WERI-Rb-1 (cell line): ENCODE measurements at regions not wholly inside any gene's neighbourhood (a gene's known extent, or its start where the extent isn't known, plus 50 kb on each side); places are given as distances from the start of the nearest gene placed in this dataset.

ENCODE experiments used
- DNase-seq: peaks from one replicate; pipeline ENCODE4 v3.0.0-alpha.2; 2020
- H3K27ac ChIP-seq: fragments of 250-450 bp; sonication (Bioruptor Pico); 2 replicates; pipeline ENCODE4 v1.5.1; 2020; ENCODE audit warnings: mild to moderate bottlenecking, moderate library complexity
- H3K27me3 ChIP-seq: fragments of 250-450 bp; sonication (Bioruptor Pico); 2 replicates; pipeline ENCODE4 v1.5.1; 2021; ENCODE audit warnings: mild to moderate bottlenecking, low read depth, moderate library complexity; ENCODE audit not compliant: insufficient read depth, severe bottlenecking
- H3K36me3 ChIP-seq: fragments of 250-450 bp; sonication (Bioruptor Pico); 2 replicates; pipeline ENCODE4 v1.5.1; 2020; ENCODE audit warnings: mild to moderate bottlenecking, moderate library complexity
- H3K4me3 ChIP-seq: 2 replicates; pipeline ENCODE4 v1.5.1; 2011; ENCODE audit warnings: low read depth, mild to moderate bottlenecking, control low read depth, low read length
- H3K9me3 ChIP-seq: fragments of 250-450 bp; sonication (Bioruptor Pico); 2 replicates; pipeline ENCODE4 v1.5.1; 2021; ENCODE audit warnings: mild to moderate bottlenecking, moderate library complexity; ENCODE audit not compliant: severe bottlenecking
- TF ChIP-seq, protein P1 (sequence below): IDR thresholded peaks from 2 replicates; pipeline ENCODE4 v1.5.1; 2011; ENCODE audit warnings: low read depth, mild to moderate bottlenecking, control low read depth, inconsistent platforms, low read length

- no peak overlapping the region for H3K27ac ChIP-seq
- H3K4me3 ChIP-seq = no peak overlapping the region
- no peaks in the 10 kb centered on the region for H3K9me3 ChIP-seq
- no peak for DNase-seq
- no peaks in the 10 kb centered on the region for H3K36me3 ChIP-seq
- TF ChIP-seq, protein P1, sequence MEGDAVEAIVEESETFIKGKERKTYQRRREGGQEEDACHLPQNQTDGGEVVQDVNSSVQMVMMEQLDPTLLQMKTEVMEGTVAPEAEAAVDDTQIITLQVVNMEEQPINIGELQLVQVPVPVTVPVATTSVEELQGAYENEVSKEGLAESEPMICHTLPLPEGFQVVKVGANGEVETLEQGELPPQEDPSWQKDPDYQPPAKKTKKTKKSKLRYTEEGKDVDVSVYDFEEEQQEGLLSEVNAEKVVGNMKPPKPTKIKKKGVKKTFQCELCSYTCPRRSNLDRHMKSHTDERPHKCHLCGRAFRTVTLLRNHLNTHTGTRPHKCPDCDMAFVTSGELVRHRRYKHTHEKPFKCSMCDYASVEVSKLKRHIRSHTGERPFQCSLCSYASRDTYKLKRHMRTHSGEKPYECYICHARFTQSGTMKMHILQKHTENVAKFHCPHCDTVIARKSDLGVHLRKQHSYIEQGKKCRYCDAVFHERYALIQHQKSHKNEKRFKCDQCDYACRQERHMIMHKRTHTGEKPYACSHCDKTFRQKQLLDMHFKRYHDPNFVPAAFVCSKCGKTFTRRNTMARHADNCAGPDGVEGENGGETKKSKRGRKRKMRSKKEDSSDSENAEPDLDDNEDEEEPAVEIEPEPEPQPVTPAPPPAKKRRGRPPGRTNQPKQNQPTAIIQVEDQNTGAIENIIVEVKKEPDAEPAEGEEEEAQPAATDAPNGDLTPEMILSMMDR = no peak
- no peaks in the 10 kb centered on the region for H3K27me3 ChIP-seq
Measured at GRCh38 chr12:30263434-30263833, 432.2 kb downstream of the IPO8 start.

- DNase-seq = no peak
- TF ChIP-seq, protein P1 = no peak
- H3K27me3 ChIP-seq = no peaks in the 10 kb centered on the region
Measured at GRCh38 chr12:30257618-30258017, 438.1 kb downstream of the IPO8 start.

GRCh38 chr12:30251546-30251945 lies 444.1 kb downstream of the IPO8 start:
- TF ChIP-seq, protein P1 = no peak
- Histone ChIP-seq H3K9me3 (no peaks in the 10 kb centered on the region), H3K27me3 (no peaks in the 10 kb centered on the region), H3K27ac (no peak overlapping the region), H3K36me3 (no peaks in the 10 kb centered on the region), H3K4me3 (no peak overlapping the region)
- no peak for DNase-seq

More at GRCh38 chr12:30257618-30258017, 438.1 kb downstream of the IPO8 start:
- no peak overlapping the region for H3K4me3 ChIP-seq
- no peak overlapping the region for H3K27ac ChIP-seq
- H3K36me3 ChIP-seq = no peaks in the 10 kb centered on the region
- H3K9me3 ChIP-seq = no peaks in the 10 kb centered on the region

- no peak for DNase-seq
- H3K4me3 ChIP-seq = no peak overlapping the region
- no peak overlapping the region for H3K27ac ChIP-seq
- no peaks in the 10 kb centered on the region for H3K36me3 ChIP-seq
- no peaks in the 10 kb centered on the region for H3K27me3 ChIP-seq
- TF ChIP-seq, protein P1 = no peak
- H3K9me3 ChIP-seq = no peaks in the 10 kb centered on the region
Measured at GRCh38 chr12:30243426-30243825, 452.2 kb downstream of the IPO8 start.

- no peak for DNase-seq
- H3K27ac ChIP-seq = no peak overlapping the region
- H3K9me3 ChIP-seq = no peaks in the 10 kb centered on the region
- H3K36me3 ChIP-seq = no peaks in the 10 kb centered on the region
- no peaks in the 10 kb centered on the region for H3K27me3 ChIP-seq
- TF ChIP-seq, protein P1 = no peak
- no peak overlapping the region for H3K4me3 ChIP-seq
Measured at GRCh38 chr12:30219047-30219446, 435.3 kb upstream of the TMTC1 start.

DNA sequence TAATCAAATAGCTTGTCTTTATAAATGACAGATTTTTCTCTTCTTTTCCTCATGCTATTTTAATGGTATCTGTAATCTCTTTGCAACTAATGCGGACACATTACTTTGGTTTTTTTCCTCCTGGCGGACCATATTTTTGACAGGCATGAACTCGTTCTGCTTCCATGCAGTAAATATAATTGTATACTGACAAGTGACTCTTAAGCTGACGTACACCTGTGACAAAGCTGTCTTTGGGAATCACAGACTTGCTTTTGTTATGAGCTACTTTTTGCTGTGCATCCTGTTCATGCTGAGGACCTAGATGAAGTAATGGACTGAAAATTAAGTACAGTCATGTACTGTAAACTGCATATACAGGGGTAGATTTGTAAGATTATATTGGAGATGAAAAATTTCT lies 434.3 kb upstream of the TMTC1 start:
- no peaks in the 10 kb centered on the region for H3K27me3 ChIP-seq
- no peak overlapping the region for H3K4me3 ChIP-seq
- no peaks in the 10 kb centered on the region for H3K36me3 ChIP-seq
- TF ChIP-seq, protein P1 = no peak
- H3K9me3 ChIP-seq = no peaks in the 10 kb centered on the region
- H3K27ac ChIP-seq = no peak overlapping the region
- no peak for DNase-seq
